ENCODE measurements at regions not wholly inside any gene's neighbourhood (a gene's known extent, or its start where the extent isn't known, plus 50 kb on each side); places are given as distances from the start of the nearest gene placed in this dataset.

GRCh38 chr3:74263031-74263430 lies 351.4 kb downstream of the CNTN3 start:
- TF ChIP-seq CTCF (IDR thresholded peaks at IDR 0.05; ENCODE audit: poor library complexity, severe bottlenecking) (no peak), EP300 (conservative IDR thresholded peaks at IDR 0.05; ENCODE audit: poor library complexity, severe bottlenecking) (no peak), EZH2 (IDR thresholded peaks at IDR 0.05; ENCODE audit: borderline replicate concordance, insufficient read depth, low read length, poor library complexity, severe bottlenecking) (no peak), SMC3 (conservative IDR thresholded peaks at IDR 0.05; ENCODE audit: poor library complexity) (no peak), REST (IDR thresholded peaks at IDR 0.05; ENCODE audit: borderline replicate concordance) (no peak), POLR2AphosphoS5 (IDR thresholded peaks at IDR 0.05) (no peak), TAF1 (IDR thresholded peaks at IDR 0.05; ENCODE audit: low read depth) (no peak), MXI1 (conservative IDR thresholded peaks at IDR 0.05; ENCODE audit: poor library complexity, severe bottlenecking) (no peak)
